ENCODE measurements at regions not wholly inside any gene's neighbourhood (a gene's known extent, or its start where the extent isn't known, plus 50 kb on each side); places are given as distances from the start of the nearest gene placed in this dataset.

- ChIA-PET CTCF (no interaction called here), POLR2A (no interaction called here)
Observed at GRCh38 chr10:100612601-100613595, 77.2 kb downstream of the HIF1AN start.

- ChIA-PET CTCF (no interaction called here), POLR2A (no interaction called here)
Observed at GRCh38 chr10:100613846-100614245, 78.1 kb downstream of the HIF1AN start.

- ChIA-PET CTCF (no interaction called here), POLR2A (no interaction called here)
Observed at GRCh38 chr10:100614429-100615095, 78.8 kb downstream of the HIF1AN start.

GRCh38 chr10:100615241-100615640, 79.5 kb downstream of the HIF1AN start:
- CTCF ChIA-PET, result no interaction called here
- POLR2A ChIA-PET, result no interaction called here

GRCh38 chr10:100615908-100616307, 80.2 kb downstream of the HIF1AN start:
- ChIA-PET CTCF (no interaction called here), POLR2A (no interaction called here)

- CTCF ChIA-PET, result no interaction called here
- POLR2A ChIA-PET, result no interaction called here
Observed at GRCh38 chr10:100618091-100618615, 82.4 kb downstream of the HIF1AN start.

GRCh38 chr10:100618632-100619255, 83.0 kb downstream of the HIF1AN start:
- CTCF ChIA-PET, result no interaction called here
- POLR2A ChIA-PET, result interaction anchor here (0.6 kb wide), 1 partner anchor 53 kb away, joined by 3 read pairs; no protein-coding TSS in a partner anchor

- ChIA-PET POLR2A (no interaction called here), CTCF (no interaction called here)
Observed at GRCh38 chr10:100620087-100620835, 84.5 kb downstream of the HIF1AN start.

- CTCF ChIA-PET, result no interaction called here
- POLR2A ChIA-PET, result no interaction called here
Observed at GRCh38 chr10:100621360-100622205, 85.8 kb downstream of the HIF1AN start.

GRCh38 chr10:100622946-100623345, 87.2 kb downstream of the HIF1AN start:
- CTCF ChIA-PET, result no interaction called here
- POLR2A ChIA-PET, result no interaction called here

GRCh38 chr10:100623521-100624230, 87.9 kb downstream of the HIF1AN start:
- CTCF ChIA-PET, result no interaction called here
- POLR2A ChIA-PET, result no interaction called here

- CTCF ChIA-PET, result interaction anchor here (0.6 kb wide), 1 partner anchor 119 kb away, joined by 3 read pairs; no protein-coding TSS in a partner anchor
- POLR2A ChIA-PET, result no interaction called here
Observed at GRCh38 chr10:100624298-100624697, 88.6 kb downstream of the HIF1AN start.

- POLR2A ChIA-PET, result no interaction called here
- CTCF ChIA-PET, result no interaction called here
Observed at GRCh38 chr10:100625816-100626215, 90.1 kb downstream of the HIF1AN start.

GRCh38 chr10:100628061-100628460, 92.3 kb downstream of the HIF1AN start:
- ChIA-PET CTCF (no interaction called here), POLR2A (interaction anchor here (0.5 kb wide), 1 partner anchor 296 kb away, joined by 3 read pairs; no protein-coding TSS in a partner anchor)

GRCh38 chr10:100631192-100631591, 95.4 kb downstream of the HIF1AN start:
- CTCF ChIA-PET, result no interaction called here
- POLR2A ChIA-PET, result no interaction called here

- ChIA-PET CTCF (no interaction called here), POLR2A (no interaction called here)
Observed at GRCh38 chr10:100632027-100632426, 96.3 kb downstream of the HIF1AN start.

GRCh38 chr10:100634034-100634433, 98.3 kb downstream of the HIF1AN start:
- CTCF ChIA-PET, result no interaction called here

GRCh38 chr10:100636848-100637553, 101.3 kb downstream of the HIF1AN start:
- POLR2A ChIA-PET, result no interaction called here
- CTCF ChIA-PET, result no interaction called here

More at GRCh38 chr10:100634034-100634433, 98.3 kb downstream of the HIF1AN start:
- POLR2A ChIA-PET, result no interaction called here

Data from activated CD8-positive, alpha-beta memory T cell treated with anti-CD3 and anti-CD28 coated beads for 36 hours (primary cell).